Activated naive CD4-positive, alpha-beta T cell treated with anti-CD3 and anti-CD28 coated beads for 36 hours (primary cell): ENCODE measurements at regions not wholly inside any gene's neighbourhood (a gene's known extent, or its start where the extent isn't known, plus 50 kb on each side); places are given as distances from the start of the nearest gene placed in this dataset.
A peak's percentile ranks its signal among the peaks of the same experiment; 100 is the strongest.

Source experiments
- CTCF ChIA-PET: fragments of 350-600 bp; sonication (Branson Sonifier 250); formaldehyde crosslinking; loops from one replicate; lab custom pipeline; 2021; ENCODE audit warnings: antibody characterized with exemption; lab: Charles Lee
- DNase-seq: peaks from one replicate; pipeline ENCODE4 v3.0.0-alpha.2; 2020
- H3K27ac Mint-ChIP-seq: one replicate; pipeline ENCODE4 v1.8.0; 2021; ENCODE audit warnings: mild to moderate bottlenecking, mixed read lengths
- H3K27me3 Mint-ChIP-seq: one replicate; pipeline ENCODE4 v1.8.0; 2021; ENCODE audit warnings: low read depth, mixed read lengths
- H3K36me3 Mint-ChIP-seq: one replicate; pipeline ENCODE4 v1.8.0; 2021; ENCODE audit warnings: low read depth, mixed read lengths
- H3K4me1 Mint-ChIP-seq: one replicate; pipeline ENCODE4 v1.8.0; 2021; ENCODE audit warnings: low read depth, mixed read lengths
- H3K4me3 Mint-ChIP-seq: one replicate; pipeline ENCODE4 v1.8.0; 2021; ENCODE audit warnings: mild to moderate bottlenecking, moderate library complexity, mixed read lengths
- H3K9me3 Mint-ChIP-seq: one replicate; pipeline ENCODE4 v1.8.0; 2021; ENCODE audit warnings: mixed read lengths
- intact Hi-C: fragments of 100-400 bp; cut with micrococcal nuclease; formaldehyde crosslinking; loops from one replicate; pipeline ENCODE4 v1.15.1; 2023

DNA sequence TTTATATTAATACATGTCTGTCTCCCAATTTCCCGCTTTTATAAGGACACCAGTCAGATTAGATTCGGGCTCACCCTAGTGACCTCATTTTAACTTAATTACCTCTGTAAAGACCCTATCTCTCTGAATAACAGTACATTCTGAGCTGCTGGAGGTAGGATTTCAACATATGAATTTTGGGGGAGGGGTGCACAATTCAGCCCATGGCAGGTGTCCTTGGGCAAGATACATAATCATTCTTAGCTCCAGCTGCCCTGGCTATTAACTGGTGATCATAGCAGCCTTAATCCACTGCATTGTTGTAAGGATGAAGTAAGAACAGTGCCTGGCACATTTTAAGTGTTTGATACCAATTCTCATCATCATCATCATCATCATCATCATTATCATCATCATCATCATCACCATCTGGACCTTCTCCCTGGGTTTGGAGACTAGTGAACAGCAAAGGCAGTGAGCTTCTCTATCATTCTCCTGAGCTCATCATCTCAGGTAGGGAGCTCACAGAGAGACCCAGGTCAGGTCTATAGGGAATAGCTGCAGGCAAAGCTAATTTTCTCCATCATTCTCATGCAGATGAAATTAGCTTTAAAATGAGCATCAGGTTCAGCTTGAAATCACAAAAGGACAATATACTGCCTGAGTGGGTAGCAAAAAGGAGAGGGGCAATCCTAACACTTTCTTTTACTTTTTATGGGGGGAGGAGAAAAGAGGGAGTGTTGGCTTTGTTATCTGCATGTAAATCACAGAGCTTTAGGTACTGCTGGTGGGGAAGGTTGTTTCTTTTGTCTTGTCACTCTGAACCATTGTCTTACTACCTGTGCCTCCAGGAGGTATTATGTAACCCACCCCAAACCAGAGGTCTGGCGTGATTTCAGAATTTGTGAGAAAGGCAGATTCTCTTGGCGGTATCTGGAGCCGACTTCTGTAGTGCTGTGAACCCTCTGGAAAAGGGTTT lies 125.5 kb upstream of the SPRED2 start:
- Mint-ChIP-seq H3K27ac (no peak overlapping the region), H3K4me3 (no peak overlapping the region), H3K27me3 (no peaks in the 10 kb centered on the region), H3K4me1 (peaks cover 3% of the 10 kb centered on the region), H3K36me3 (no peaks in the 10 kb centered on the region), H3K9me3 (no peaks in the 10 kb centered on the region)
- CTCF ChIA-PET: no interaction called here
- DNase-seq: no peak
- intact Hi-C loops: no loop called here

- Mint-ChIP-seq H3K27ac (no peak overlapping the region), H3K9me3 (no peaks in the 10 kb centered on the region), H3K4me1 (peaks cover 3% of the 10 kb centered on the region), H3K4me3 (no peak overlapping the region), H3K27me3 (no peaks in the 10 kb centered on the region), H3K36me3 (no peaks in the 10 kb centered on the region)
- intact Hi-C loops: loop anchor here (1.0 kb wide), 1 partner anchor 28 kb away; no protein-coding TSS in a partner anchor
- CTCF ChIA-PET: interaction anchor here (0.6 to 1.3 kb wide), 4 partner anchors 15 to 567 kb away, joined by 3 to 4 read pairs (median 3); no protein-coding TSS in a partner anchor
- DNase-seq: no peak
Observed at GRCh38 chr2:65554765-65555591, 122.6 kb upstream of the SPRED2 start.

- H3K27me3 Mint-ChIP-seq: no peaks in the 10 kb centered on the region
- DNase-seq: no peak
- peaks cover 5% of the 10 kb centered on the region for H3K4me1 Mint-ChIP-seq
- H3K27ac Mint-ChIP-seq: no peak overlapping the region
- intact Hi-C loops: loop anchor here (1.0 to 2.0 kb wide), 4 partner anchors 117 to 489 kb away; no protein-coding TSS in a partner anchor
- H3K36me3 Mint-ChIP-seq: no peaks in the 10 kb centered on the region
- H3K4me3 Mint-ChIP-seq: no peak overlapping the region
- CTCF ChIA-PET: interaction anchor here (0.6 to 3.5 kb wide), 6 partner anchors 13 to 874 kb away, joined by 3 to 11 read pairs (median 4); no protein-coding TSS in a partner anchor
- H3K9me3 Mint-ChIP-seq: no peaks in the 10 kb centered on the region
Observed at GRCh38 chr2:65553504-65554074, 121.2 kb upstream of the SPRED2 start.

DNA sequence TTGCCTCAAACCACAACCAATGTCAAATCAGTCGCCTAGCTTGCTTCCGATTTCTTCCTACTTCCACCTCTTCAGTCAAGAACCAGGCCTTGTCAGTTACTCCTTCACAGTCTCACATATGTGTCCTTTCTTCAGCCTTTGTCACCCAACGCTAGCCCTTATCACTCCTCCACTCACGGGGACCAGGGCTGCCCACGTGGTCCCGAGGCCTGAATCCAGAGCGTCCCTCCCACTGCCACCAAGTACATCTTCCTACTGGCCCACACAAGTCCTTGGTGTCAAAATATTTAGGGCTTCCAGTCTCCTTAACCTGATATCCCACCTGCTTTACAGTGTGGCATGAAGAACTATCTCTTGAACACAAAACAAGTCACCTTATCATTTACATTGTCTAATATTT lies 119.1 kb upstream of the SPRED2 start:
- Mint-ChIP-seq H3K4me3 (no peak overlapping the region), H3K4me1 (peaks cover 5% of the 10 kb centered on the region), H3K9me3 (no peaks in the 10 kb centered on the region), H3K27me3 (no peaks in the 10 kb centered on the region), H3K36me3 (no peaks in the 10 kb centered on the region), H3K27ac (no peak overlapping the region)
- no peak for DNase-seq
- CTCF ChIA-PET: interaction anchor here (0.6 to 3.5 kb wide), 2 partner anchors 141 to 286 kb away, joined by 4 to 11 read pairs; no protein-coding TSS in a partner anchor
- intact Hi-C loops: no loop called here

GRCh38 chr2:65550246-65550645 lies 117.8 kb upstream of the SPRED2 start:
- no peak overlapping the region for H3K4me3 Mint-ChIP-seq
- peaks cover 5% of the 10 kb centered on the region for H3K4me1 Mint-ChIP-seq
- H3K36me3 Mint-ChIP-seq: no peaks in the 10 kb centered on the region
- no peaks in the 10 kb centered on the region for H3K27me3 Mint-ChIP-seq
- no peak overlapping the region for H3K27ac Mint-ChIP-seq
- intact Hi-C loops: no loop called here
- no peak for DNase-seq
- CTCF ChIA-PET: interaction anchor here (3.5 kb wide), 1 partner anchor 285 kb away, joined by 11 read pairs; no protein-coding TSS in a partner anchor
- no peaks in the 10 kb centered on the region for H3K9me3 Mint-ChIP-seq

GRCh38 chr2:65549631-65550030 lies 117.2 kb upstream of the SPRED2 start:
- no peak for DNase-seq
- intact Hi-C loops: no loop called here
- no peaks in the 10 kb centered on the region for H3K9me3 Mint-ChIP-seq
- no peak overlapping the region for H3K27ac Mint-ChIP-seq
- no peak overlapping the region for H3K4me3 Mint-ChIP-seq
- peaks cover 5% of the 10 kb centered on the region for H3K4me1 Mint-ChIP-seq
- CTCF ChIA-PET: interaction anchor here (3.5 kb wide), 1 partner anchor 284 kb away, joined by 11 read pairs; no protein-coding TSS in a partner anchor
- H3K27me3 Mint-ChIP-seq: no peaks in the 10 kb centered on the region
- no peaks in the 10 kb centered on the region for H3K36me3 Mint-ChIP-seq

- DNase-seq: peak; percentile 22
- Mint-ChIP-seq H3K27me3 (no peaks in the 10 kb centered on the region), H3K27ac (no peak overlapping the region), H3K9me3 (no peaks in the 10 kb centered on the region), H3K36me3 (no peaks in the 10 kb centered on the region), H3K4me1 (peaks cover 5% of the 10 kb centered on the region), H3K4me3 (no peak overlapping the region)
- intact Hi-C loops: no loop called here
- CTCF ChIA-PET: no interaction called here
Observed at GRCh38 chr2:65549257-65549627, 116.8 kb upstream of the SPRED2 start.

- Mint-ChIP-seq H3K9me3 (no peaks in the 10 kb centered on the region), H3K27me3 (no peaks in the 10 kb centered on the region), H3K27ac (no peak overlapping the region), H3K36me3 (no peaks in the 10 kb centered on the region), H3K4me1 (peaks cover 5% of the 10 kb centered on the region), H3K4me3 (no peak overlapping the region)
- intact Hi-C loops: no loop called here
- DNase-seq: no peak
- CTCF ChIA-PET: no interaction called here
Observed at GRCh38 chr2:65548576-65549256, 116.3 kb upstream of the SPRED2 start.

DNA sequence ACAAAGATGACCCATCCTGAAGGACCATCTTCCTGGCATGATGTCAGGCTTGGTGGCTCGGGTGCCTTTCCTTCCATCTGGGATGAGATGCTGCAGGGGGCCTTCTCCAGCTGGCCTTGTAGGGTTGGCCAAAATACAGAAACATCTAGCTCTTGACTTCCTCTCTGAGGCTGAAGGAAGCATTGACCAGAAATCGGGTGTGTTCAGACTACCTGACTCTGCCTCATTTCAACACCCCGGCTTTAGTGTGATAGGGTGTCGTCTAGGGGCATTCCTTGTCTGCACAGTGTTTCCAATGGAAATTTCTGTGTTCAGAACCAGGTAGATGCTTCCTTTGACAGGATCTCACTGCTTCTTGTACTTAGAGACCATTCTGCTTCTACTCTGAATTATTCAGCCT lies 115.7 kb upstream of the SPRED2 start:
- intact Hi-C loops: no loop called here
- no peak for DNase-seq
- CTCF ChIA-PET: no interaction called here
- Mint-ChIP-seq H3K36me3 (no peaks in the 10 kb centered on the region), H3K9me3 (no peaks in the 10 kb centered on the region), H3K4me3 (no peak overlapping the region), H3K27me3 (no peaks in the 10 kb centered on the region), H3K27ac (no peak overlapping the region), H3K4me1 (peaks cover 2% of the 10 kb centered on the region)

DNA sequence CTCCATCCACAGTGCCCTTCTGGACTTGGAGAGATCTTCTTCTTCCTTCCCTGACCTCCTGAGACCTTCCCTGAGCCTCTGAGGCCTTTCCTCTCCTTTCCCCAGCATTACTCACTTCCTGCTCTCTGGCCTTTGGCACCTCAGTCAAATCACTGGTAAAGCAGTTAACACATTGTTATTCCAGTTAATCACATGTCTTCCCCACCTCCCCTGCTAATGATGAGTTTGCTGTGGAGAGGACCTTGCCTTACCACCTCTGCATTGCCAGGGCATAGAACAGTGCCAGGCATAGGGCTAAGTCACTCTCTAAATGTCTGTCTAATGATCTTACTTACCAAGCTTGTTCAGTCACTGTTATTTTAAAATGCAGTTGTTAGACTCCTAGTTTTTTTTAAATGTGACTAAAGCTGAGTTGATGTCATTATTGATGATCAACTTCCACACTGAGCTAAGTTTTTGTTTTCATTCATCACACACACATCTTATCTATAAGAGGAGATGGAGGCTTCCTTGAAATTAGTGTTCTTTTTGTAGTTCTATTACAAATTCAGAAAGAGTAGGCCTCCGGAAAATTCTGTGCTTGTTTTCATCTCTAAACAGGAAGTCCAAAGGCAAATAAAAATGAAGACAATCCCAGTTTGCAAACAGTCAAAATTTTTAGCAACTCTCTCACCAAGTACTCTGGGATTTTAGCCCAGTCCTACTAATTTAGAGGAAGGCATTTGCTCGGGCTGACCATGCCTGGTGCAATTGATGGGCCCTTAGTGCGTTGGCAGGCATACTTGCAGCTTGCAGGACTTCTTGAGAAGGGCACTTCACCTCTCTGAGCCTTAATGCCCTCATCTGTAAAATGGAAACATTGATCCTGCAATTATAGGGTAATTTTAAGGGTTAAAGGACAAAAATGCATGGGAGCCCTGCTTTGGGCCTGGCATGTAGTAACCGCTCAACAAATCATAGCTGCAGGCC lies 113.7 kb upstream of the SPRED2 start:
- Mint-ChIP-seq H3K4me1 (peaks cover 2% of the 10 kb centered on the region), H3K27ac (no peak overlapping the region), H3K9me3 (no peaks in the 10 kb centered on the region), H3K36me3 (no peaks in the 10 kb centered on the region), H3K4me3 (no peak overlapping the region), H3K27me3 (no peaks in the 10 kb centered on the region)
- CTCF ChIA-PET: interaction anchor here (0.6 kb wide), 1 partner anchor 303 kb away, joined by 3 read pairs; no protein-coding TSS in a partner anchor
- DNase-seq: no peak
- intact Hi-C loops: no loop called here

DNA sequence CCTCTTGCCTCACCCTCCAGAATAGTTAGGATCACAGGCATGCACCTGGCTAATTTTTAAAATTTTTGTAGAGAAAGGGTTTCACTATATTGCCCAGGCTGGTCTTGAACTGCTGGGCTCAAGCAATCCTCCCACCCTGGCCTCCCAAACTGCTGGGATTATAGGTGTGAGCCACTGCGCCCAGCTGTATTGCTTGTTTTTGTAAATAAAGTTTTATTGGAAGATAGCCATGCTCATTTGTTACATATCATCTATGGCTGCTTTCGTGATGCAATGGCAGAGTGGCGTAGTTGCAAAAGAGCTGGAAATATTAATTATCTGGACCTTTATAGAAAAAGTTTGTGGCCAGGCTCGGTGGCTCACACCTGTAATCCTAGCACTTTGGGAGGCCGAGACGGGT lies 109.4 kb upstream of the SPRED2 start:
- H3K9me3 Mint-ChIP-seq: no peaks in the 10 kb centered on the region
- CTCF ChIA-PET: no interaction called here
- intact Hi-C loops: no loop called here
- H3K27ac Mint-ChIP-seq: no peak overlapping the region
- no peaks in the 10 kb centered on the region for H3K36me3 Mint-ChIP-seq
- peaks cover 4% of the 10 kb centered on the region for H3K27me3 Mint-ChIP-seq
- no peak for DNase-seq
- H3K4me3 Mint-ChIP-seq: no peak overlapping the region
- H3K4me1 Mint-ChIP-seq: no peaks in the 10 kb centered on the region
